HG03558 (cell line): ENCODE measurements at regions not wholly inside any gene's neighbourhood (a gene's known extent, or its start where the extent isn't known, plus 50 kb on each side); places are given as distances from the start of the nearest gene placed in this dataset.

Experiments used
- ATAC-seq: cut with Tn5 transposase; IDR thresholded peaks from one replicate; pipeline ENCODE4 v1.9.1; 2021; ENCODE audit warnings: moderate number of reproducible peaks; ENCODE audit not compliant: unreplicated experiment; ENCODE audit errors: extremely low read depth

GRCh38 chr3:99393961-99394360, 244.4 kb upstream of the COL8A1 start:
- no peak for ATAC-seq

GRCh38 chr3:99388780-99389179, 249.6 kb upstream of the COL8A1 start:
- ATAC-seq: no peak

GRCh38 chr3:99384596-99384995, 253.8 kb upstream of the COL8A1 start:
- ATAC-seq: no peak

DNA sequence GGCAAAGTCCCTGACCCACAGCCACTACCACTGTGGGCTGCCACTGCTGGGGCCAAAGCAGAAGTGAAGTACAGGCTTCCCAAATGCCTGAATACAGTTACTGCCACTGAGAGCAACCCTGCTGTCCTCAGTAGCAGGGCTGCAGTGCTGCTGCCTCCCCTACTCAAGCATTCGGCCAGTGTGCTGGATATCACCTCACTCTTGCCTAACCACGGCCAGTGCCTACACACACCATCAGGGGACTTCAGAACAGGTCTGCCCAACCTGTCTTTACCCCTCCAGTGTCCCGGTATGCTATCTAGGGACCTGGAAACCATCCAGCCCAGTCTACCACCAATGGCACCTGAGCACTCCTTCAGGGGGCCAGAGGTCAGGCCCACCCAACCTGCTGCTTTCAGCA, 261.5 kb upstream of the COL8A1 start:
- ATAC-seq: no peak

DNA sequence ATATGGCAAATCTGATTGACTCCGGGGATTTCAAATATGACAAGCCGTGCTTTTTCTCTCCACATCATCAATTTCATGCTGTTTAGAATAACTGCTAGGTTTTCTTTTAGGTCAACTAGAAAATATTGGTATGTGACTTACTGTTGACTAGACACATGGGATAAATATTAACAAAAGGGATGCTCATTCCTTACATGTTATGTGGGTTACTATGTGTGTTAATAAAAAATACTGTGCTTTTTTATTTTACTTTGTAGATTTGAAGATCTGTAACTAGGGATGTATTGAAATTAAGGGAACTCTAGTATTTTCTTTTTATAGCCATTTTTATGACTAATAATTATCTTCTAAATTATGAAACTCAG, 264.6 kb upstream of the COL8A1 start:
- no peak for ATAC-seq

DNA sequence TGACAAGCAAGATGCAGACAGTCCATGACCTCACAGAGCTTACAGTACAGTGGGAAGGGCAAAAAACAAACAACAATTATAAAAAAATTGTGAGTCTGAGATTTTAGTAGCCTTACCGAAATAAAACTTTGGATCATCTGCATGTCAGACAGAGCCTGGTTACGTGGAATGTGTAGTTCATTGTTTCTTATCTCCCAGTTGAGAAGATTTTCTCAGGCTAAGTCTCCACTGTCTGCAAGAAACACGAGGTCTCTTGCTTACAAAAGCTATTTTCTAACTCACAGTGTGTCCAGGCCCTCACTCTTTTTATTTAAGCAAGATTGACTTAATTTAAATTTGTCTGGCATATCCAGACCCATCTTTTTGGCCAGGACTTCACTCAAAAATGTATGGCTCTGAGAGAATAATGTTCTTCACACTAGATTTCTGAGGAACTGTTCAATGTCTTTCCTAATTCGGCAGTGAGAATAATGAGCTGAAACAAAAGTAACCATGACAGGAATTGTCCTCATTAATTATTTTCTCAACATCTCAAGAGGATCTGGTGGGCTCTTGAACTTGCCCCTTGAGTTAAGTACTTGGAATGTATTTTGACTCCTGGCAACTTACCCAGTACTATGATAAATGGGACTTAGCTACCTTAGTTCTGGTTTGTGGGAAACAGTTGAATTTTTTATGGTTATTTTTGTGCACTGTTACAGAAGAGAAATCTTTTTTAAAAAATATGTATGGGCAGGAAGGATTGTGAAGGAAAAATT, 265.1 kb upstream of the COL8A1 start:
- no peak for ATAC-seq

GRCh38 chr3:99366663-99367429, 271.5 kb upstream of the COL8A1 start:
- no peak for ATAC-seq

DNA sequence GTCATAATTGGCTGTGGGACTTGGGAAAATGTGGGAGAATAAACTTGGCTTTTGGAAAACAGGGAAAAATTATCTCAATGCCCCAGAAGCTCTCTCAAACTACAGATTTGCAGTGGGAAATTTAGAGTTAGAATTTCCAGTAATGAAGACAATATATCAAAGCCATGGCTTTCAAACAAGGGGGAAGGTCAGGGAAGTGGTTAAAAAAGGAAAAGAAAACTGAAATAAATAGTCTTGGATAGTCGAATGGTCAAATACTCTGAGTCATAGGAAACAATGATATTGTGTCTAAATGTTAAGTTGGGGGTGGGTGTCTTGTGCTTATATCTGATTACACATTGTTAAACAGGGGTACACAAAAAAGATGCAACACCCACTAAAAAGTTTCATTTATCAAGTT, 272.4 kb upstream of the COL8A1 start:
- ATAC-seq: no peak

GRCh38 chr3:99365396-99365795, 273.0 kb upstream of the COL8A1 start:
- ATAC-seq: no peak

DNA sequence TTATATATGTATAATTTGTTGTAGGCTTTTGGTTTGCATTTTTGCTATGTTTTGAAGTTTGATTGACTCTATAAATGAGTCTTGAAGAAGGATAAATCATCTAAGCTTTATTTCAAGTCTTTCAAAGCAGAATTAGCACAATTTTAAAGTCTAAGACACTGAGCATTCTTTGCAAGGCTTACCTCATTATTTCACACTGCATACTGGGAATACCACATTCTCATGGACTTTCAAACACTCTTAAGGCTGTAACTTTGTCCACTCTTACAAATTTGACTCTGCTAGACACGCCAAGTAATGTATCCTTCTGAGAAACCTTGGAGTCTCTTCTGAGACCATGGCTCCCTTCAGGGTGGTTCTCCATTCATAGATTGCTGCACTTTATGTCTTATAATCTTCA, 281.3 kb upstream of the COL8A1 start:
- ATAC-seq: no peak

DNA sequence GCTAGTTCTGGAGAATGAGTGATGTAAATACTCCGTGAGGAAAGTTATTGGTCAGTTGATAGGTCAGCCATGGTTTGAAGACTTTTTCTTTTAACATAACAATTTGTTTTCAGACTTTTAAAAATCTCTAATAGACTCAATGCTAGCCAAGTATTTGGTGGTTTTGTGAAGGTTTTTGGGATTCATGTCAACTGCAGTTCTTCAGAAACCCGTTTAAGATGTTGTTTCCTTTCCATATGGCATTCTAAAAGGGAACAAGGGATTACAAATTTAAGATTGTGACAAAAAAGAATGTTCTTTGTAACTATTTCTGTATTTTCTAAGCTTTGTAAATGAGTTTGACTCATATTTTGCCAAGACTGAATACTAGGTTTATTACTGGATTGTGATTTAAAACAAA, 281.7 kb upstream of the COL8A1 start:
- no peak for ATAC-seq

- ATAC-seq: no peak
Observed at GRCh38 chr3:99355465-99355864, 282.9 kb upstream of the COL8A1 start.

GRCh38 chr3:99352811-99353210, 285.6 kb upstream of the COL8A1 start:
- ATAC-seq: no peak

DNA sequence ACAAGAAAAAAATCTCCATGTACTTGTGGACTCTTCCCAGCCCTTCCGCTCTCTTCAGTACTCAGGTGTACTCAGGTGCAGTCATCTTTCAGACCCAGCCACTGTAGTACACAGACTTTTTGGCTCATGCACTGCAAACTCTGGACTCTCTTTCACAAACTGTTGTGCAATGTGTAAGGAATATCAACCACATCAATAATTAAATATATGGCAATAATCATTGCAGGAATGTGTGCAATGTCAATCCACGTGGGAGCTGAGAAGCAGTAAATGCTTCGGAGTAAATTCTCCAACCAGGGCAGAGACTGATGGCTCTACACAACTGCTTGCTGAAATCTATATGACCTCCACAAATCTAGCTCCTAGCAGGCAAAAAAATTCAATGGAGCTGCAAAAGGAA, 287.3 kb upstream of the COL8A1 start:
- no peak for ATAC-seq

DNA sequence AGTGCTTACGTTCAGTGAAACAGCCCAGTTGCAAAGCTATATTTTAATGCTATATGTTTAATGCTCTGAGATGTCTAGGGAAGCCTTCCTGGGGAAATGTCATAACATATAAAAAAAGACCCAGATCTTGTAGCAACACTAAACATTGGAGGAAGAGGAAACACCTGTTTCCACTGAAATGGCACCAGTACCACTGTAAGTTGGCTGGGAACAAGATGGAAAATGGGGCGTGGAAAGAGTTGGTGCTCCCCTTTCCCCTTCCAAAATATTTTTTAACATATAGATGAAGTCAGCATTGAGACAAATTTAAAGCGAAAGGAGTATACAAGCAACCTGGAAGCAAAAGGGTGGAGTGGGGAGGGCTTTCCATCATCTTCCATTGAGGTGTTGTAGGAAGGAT, 289.9 kb upstream of the COL8A1 start:
- ATAC-seq: no peak

GRCh38 chr3:99344216-99344615, 294.2 kb upstream of the COL8A1 start:
- ATAC-seq: no peak

- no peak for ATAC-seq
Observed at GRCh38 chr3:99342383-99342782, 296.0 kb upstream of the COL8A1 start.

DNA sequence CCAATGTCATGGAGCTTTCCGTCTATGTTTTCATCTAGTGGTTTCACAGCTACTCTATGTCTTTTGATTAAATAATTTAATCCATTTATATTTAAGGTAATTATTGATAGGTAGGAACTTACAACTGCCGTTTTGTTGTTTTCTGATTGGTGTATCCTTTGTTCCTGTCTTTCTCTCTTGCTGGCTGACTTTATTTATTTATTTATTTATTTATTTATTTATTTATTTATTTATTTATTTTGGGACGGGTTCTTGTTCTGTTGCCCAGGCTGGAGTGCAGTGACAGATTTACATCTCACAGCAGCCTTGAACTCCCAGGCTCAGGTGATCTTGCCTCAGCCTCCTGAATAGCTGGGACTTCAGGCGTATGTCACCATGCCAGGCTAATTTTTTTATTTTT, 299.2 kb upstream of the COL8A1 start:
- ATAC-seq: no peak

DNA sequence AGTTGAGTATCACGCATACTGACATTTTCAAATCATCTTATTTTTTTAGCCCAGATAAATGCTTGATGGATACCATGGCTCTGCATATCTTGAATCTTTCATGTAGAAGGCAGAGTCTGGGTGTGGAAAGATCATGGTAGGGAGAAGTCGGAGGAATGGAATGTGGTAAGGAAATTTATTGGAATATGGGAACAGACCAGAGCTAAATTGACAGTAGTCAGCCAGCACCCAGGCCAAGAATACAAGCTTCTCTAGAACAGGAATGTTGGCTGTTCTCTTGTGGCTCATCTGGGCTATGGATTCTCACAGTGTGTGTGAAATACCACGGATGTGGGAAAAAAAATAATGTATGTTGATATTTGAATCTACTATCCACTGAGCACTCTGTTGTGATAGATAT, 305.7 kb upstream of the COL8A1 start:
- ATAC-seq: no peak

GRCh38 chr3:99332276-99332675, 306.1 kb upstream of the COL8A1 start:
- ATAC-seq: no peak

- no peak for ATAC-seq
Observed at GRCh38 chr3:99330924-99331532, 307.4 kb upstream of the COL8A1 start.

DNA sequence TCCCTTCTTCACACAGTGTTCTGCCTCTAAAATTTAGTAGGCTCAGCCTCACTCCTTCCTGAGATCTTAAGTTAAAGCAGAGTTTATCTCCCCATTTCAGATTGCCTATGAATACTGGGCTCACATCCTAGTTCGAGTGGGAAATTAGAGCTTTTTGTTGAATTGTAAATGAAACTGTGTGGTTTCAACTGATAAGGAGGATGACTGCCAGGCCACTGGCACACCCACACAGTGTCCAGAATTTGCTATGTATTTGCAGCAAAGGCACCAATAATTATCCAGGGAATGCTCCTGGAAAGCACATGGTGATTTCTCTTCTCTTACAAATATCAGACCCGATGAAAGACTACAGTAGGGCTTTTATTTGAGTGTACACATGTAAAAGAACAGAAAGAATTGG, 308.1 kb upstream of the COL8A1 start:
- no peak for ATAC-seq
